ENCODE measurements at regions not wholly inside any gene's neighbourhood (a gene's known extent, or its start where the extent isn't known, plus 50 kb on each side); places are given as distances from the start of the nearest gene placed in this dataset.
A peak's percentile ranks its signal among the peaks of the same experiment; 100 is the strongest.
"Not testable (repeated sequence)": the region's sequence is repeated elsewhere in the genome, so short reads cannot be mapped to it uniquely, and the experiment has no call there.

- no peak for DNase-seq (ENCODE audit: low read depth)
Observed at GRCh38 chr21:35573472-35574374, 486.6 kb downstream of the SETD4 start.

- DNase-seq (ENCODE audit: low read depth) = no peak
Observed at GRCh38 chr21:35571910-35572309, 488.4 kb downstream of the SETD4 start.

GRCh38 chr21:35568643-35569042 lies 491.7 kb downstream of the SETD4 start:
- no peak for DNase-seq (ENCODE audit: low read depth)

- no peak for DNase-seq (ENCODE audit: low read depth)
Observed at GRCh38 chr21:35566874-35567273, 493.5 kb downstream of the SETD4 start.

DNA sequence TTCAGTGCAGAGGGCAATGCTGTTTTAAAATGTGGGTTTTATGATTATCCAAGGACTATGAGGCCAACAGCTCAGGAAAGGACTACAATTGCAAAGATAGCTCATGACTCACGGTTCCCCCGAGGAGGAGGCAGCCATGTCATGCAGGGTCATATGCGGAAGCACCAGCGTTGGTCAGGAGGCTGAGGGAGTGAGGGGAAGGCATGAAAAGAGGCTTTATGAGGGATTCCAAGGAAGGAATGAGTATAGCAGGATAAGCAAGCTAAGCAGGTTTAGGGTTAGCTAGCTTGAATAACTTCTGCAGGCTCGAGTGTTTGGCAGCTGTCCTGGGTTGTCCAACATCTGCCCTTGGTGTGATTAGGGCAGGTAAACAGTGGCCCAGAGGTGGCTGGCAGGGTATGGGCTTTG lies 495.1 kb downstream of the SETD4 start:
- DNase-seq (ENCODE audit: low read depth) = peak; percentile 88

DNA sequence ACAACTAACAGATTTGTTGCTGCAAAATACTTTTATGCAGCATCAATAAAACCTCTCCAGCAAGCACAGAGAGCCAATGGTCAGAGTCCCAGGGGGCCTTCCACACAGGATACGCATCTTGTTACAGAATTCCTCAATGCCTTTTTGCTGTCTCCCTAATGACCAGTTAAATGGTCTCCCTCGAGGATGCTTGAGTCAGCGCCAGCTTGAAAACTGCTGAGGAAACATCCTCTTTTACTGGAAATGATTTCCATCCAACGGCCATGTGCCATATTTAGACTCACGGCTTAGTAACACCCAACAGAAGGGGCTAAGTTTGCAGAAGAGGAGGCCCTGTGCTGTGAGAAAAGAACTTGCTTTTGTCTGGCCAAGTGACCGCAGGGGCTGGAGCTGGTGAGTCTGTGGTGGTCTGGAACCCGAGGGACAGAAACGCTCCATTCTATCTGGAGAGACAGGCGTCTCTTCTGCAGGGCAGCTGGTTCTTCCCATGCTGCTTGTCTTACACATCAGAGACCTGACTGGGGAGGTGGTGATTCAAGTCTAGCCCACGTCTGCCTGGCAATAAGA lies 496.4 kb downstream of the SETD4 start:
- DNase-seq (ENCODE audit: low read depth) = peak; percentile 85

GRCh38 chr21:35562876-35563275 lies 497.4 kb downstream of the SETD4 start:
- no peak for DNase-seq (ENCODE audit: low read depth)

- DNase-seq (ENCODE audit: low read depth) = no peak
Observed at GRCh38 chr21:35561116-35561515, 499.2 kb downstream of the SETD4 start.

GRCh38 chr21:35559829-35560225 lies 500.5 kb downstream of the SETD4 start:
- DNase-seq (ENCODE audit: low read depth) = peak; percentile 13

- DNase-seq (ENCODE audit: low read depth) = peak; percentile 94
Observed at GRCh38 chr21:35559128-35559828, 501.0 kb downstream of the SETD4 start.

DNA sequence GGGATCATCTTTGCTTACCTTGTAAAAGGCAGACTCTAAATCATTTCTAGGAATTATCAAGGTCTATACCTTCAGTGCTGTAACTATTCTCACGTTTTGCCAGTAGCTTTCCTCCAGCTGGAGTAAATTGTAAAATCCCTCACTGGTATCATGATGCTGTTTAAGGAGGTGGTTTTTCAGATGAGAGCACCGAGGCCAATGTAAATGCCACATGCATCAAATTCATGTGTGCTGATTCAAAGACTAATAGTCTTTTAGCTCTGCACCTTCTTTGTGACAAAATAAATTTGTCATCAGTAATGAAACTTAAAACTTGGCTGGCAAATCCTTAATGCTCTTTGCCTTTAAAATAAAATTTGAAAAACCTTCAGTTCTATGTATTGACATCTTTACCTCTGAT lies 503.8 kb downstream of the SETD4 start:
- DNase-seq (ENCODE audit: low read depth) = no peak

DNA sequence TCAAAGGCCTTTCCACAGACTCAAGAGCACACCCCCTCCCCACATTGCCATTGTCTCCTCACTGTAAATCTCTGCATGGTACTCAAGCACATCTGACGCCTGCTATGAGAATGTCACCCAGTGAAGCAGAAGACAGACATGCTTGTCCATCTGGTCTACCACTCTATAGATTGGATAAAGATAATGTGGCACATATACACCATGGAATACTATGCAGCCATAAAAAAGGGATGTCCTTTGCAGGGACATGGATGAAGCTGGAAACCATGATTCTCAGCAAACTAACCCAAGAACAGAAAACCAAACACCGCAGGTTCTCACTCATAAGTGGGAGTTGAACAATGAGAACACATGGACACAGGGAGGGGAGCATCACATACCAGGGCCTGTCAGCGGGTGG lies 503.4 kb upstream of the RUNX1 start:
- DNase-seq (ENCODE audit: low read depth) = not testable (repeated sequence)

GRCh38 chr21:35548904-35549615 lies 500.0 kb upstream of the RUNX1 start:
- DNase-seq (ENCODE audit: low read depth) = no peak

- DNase-seq (ENCODE audit: low read depth) = no peak
Observed at GRCh38 chr21:35547946-35548774, 499.1 kb upstream of the RUNX1 start.

DNA sequence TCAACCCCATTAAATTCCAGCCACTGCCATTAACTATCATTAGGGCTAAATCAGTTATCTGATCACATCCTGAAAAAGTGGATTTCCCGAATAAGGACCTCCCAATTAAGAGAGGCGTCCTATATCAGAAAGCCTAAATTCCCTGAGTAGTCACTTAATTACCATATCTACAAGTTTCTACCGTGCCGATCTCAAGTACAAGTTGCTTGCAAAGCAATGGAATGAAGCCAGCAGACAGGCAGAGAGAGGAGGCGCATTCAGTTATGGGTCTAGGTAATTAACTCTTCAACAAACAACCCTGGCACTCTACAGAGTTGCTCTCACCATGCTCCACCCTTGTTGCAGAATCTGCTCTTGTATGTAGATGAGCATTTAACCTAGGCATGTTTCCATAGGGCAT lies 494.6 kb upstream of the RUNX1 start:
- DNase-seq (ENCODE audit: low read depth) = no peak

- DNase-seq (ENCODE audit: low read depth) = peak; percentile 30
Observed at GRCh38 chr21:35540950-35541638, 492.0 kb upstream of the RUNX1 start.

- no peak for DNase-seq (ENCODE audit: low read depth)
Observed at GRCh38 chr21:35538386-35538785, 489.3 kb upstream of the RUNX1 start.

DNA sequence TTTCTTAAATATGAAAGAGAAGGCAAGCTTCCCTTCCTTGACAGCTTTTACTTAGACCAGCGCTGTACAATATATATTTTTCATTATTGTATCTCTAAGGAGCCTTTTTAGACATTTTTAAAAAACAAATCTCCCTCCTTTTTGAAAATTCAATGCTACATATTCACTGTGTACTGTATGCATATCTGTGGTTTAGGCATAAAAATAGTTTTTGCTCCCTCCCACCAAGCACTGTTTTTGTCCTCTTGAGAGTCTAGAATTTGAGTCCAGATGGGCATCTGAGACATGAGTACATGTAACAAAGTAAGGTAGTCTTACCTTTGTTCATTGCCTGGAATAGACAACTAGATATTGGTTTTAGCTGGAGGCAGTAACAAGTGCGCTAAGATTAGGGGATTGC lies 488.5 kb upstream of the RUNX1 start:
- no peak for DNase-seq (ENCODE audit: low read depth)

DNA sequence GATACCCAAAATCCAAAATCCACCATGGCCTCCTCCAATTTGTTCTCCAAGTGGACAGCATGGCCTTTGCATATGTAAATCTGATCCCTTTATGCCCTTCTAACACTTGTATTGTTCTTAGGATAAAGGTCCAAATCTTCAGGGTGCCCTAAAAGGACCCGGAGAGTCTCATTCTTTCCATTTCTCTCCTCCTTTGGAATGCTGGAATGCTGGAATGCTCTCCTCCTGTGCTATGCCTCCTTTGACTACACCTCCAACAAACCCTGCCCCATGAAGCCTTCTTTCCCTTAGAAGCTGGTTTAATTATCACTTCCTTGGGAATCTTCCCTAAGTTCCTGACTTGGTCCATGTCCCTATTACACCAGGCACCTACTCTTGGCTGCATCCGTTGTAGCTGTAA lies 484.8 kb upstream of the RUNX1 start:
- no peak for DNase-seq (ENCODE audit: low read depth)

DNA sequence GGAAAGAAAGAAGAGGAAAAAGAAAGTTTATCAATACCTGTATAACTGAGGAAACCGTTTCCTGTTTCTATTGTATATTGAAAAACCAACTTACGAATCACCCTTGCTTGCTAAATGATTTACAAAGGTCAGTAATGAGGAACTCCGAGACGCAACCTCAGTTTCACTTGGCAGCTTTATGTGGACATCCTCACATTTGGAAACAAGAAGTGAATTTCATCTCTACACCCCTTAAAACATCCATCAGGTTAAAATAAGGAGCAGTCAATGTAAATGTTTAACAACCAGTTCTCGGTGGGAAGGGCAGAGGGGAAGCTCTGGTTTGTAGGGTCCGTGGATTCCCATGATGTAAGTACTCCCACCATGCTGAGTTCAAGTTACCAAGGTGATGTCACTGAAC lies 481.7 kb upstream of the RUNX1 start:
- no peak for DNase-seq (ENCODE audit: low read depth)

Measured in Daoy (cell line).